Right atrium auricular region (tissue), 2 donors: ENCODE measurements at regions not wholly inside any gene's neighbourhood (a gene's known extent, or its start where the extent isn't known, plus 50 kb on each side); places are given as distances from the start of the nearest gene placed in this dataset.

ENCODE experiments used
- DNase-seq: peaks from one replicate; pipeline ENCODE4 v3.0.0-alpha.2; 2019; ENCODE audit warnings: low spot score
- H3K27ac ChIP-seq, 2 donors: fragments of 200-600 bp; sonication (generic); 1 replicate in 1 of 2; 2 replicates in 1 of 2; pipeline ENCODE4 v1.5.1; 2016 to 2019
- H3K27me3 ChIP-seq, 2 donors: fragments of 200-600 bp; sonication (generic); one replicate each; pipeline versions ENCODE4 v1.5.1 to v1.6.0; 2017 to 2019
- H3K36me3 ChIP-seq: fragments of 200-600 bp; sonication (generic); one replicate; pipeline ENCODE4 v1.5.1; 2016
- H3K4me1 ChIP-seq, 2 donors: fragments of 200-600 bp; sonication (generic); one replicate each; pipeline versions ENCODE4 v1.5.1 to v1.6.0; 2017 to 2019
- H3K4me3 ChIP-seq, 2 donors: fragments of 200-600 bp; sonication (generic); 1 replicate in 1 of 2; 2 replicates in 1 of 2; pipeline ENCODE4 v1.5.1; 2017 to 2019; ENCODE audit warnings: mild to moderate bottlenecking in 1 of 2, moderate library complexity in 1 of 2
- H3K9me3 ChIP-seq, 2 donors: fragments of 200-600 bp; sonication (generic); one replicate each; pipeline ENCODE4 v1.5.1; 2019
- CTCF ChIP-seq, 2 donors: fragments of 200-600 bp; sonication (generic); IDR thresholded peaks; one replicate each; pipeline ENCODE4 v1.5.1; 2019; ENCODE audit warnings: antibody characterized with exemption in 2 of 2

- no peak for DNase-seq
- H3K4me1 ChIP-seq = no peaks in the 10 kb centered on the region
- H3K27ac ChIP-seq = no peak overlapping the region
- H3K27me3 ChIP-seq = no peaks in the 10 kb centered on the region
- H3K4me3 ChIP-seq = no peak overlapping the region
- no peak for TF ChIP-seq CTCF (IDR thresholded peaks at IDR 0.05)
- H3K36me3 ChIP-seq = no peaks in the 10 kb centered on the region
- H3K9me3 ChIP-seq = no peaks in the 10 kb centered on the region
Observed at GRCh38 chr10:108230478-108231170, 1066.1 kb upstream of the SORCS1 start.

DNA sequence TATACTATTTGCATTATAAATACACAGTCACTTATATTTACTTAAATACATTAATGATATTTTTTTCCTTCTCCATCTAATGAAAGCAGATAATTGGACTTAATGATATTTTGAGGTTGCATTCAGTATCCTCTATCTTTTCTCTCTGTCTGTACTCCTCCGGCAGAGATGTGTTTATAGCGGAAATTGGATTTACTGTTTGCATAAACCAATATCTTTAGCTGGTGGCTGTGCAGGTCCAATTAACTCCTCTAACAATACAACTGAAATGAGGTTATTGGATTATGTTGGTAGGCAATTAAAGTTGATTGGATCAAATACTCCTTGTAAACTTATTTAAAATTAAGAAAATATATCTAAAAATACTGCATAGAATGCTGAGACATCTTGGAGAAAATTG, 1044.2 kb upstream of the SORCS1 start:
- DNase-seq = no peak
- Histone ChIP-seq H3K36me3 (no peaks in the 10 kb centered on the region), H3K4me3 (no peak overlapping the region), H3K9me3 (peaks cover 0 to 6% of the 10 kb centered on the region in 2 donors), H3K27me3 (no peaks in the 10 kb centered on the region), H3K27ac (no peak overlapping the region), H3K4me1 (no peaks in the 10 kb centered on the region)
- no peak for TF ChIP-seq CTCF (IDR thresholded peaks at IDR 0.05)

DNA sequence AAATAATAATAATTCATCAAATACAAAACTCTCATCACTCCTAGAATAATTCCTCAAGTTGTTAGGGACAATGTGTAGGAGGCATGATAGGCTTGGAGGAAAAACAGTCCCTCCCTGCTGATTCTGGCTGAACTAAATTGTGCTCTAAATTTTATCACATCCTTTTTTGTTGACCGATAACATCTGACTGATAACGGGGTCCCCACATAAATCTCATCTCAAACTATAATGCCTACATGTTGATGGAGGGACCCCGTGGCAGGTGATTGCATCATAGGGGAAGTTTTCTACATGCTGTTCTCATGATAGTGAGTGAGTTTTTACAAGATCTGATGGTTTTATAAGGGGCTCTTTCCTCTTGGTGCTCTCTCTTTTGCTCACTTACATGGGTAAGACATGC, 1043.5 kb upstream of the SORCS1 start:
- H3K27me3 ChIP-seq = no peaks in the 10 kb centered on the region
- TF ChIP-seq CTCF (IDR thresholded peaks at IDR 0.05) = no peak
- H3K27ac ChIP-seq = no peak overlapping the region
- DNase-seq = no peak
- no peaks in the 10 kb centered on the region for H3K36me3 ChIP-seq
- no peak overlapping the region for H3K4me3 ChIP-seq
- H3K9me3 ChIP-seq = peaks cover 0 to 6% of the 10 kb centered on the region in 2 donors
- H3K4me1 ChIP-seq = no peaks in the 10 kb centered on the region

- no peak for DNase-seq
- peak in 1 of 2 donors; percentile 40 for TF ChIP-seq CTCF (IDR thresholded peaks at IDR 0.05)
- H3K36me3 ChIP-seq = no peaks in the 10 kb centered on the region
- H3K9me3 ChIP-seq = no peaks in the 10 kb centered on the region
- H3K4me1 ChIP-seq = no peaks in the 10 kb centered on the region
- no peak overlapping the region for H3K27ac ChIP-seq
- no peaks in the 10 kb centered on the region for H3K27me3 ChIP-seq
- H3K4me3 ChIP-seq = no peak overlapping the region
Observed at GRCh38 chr10:108204528-108205305, 1040.2 kb upstream of the SORCS1 start.

GRCh38 chr10:108203905-108204527, 1039.5 kb upstream of the SORCS1 start:
- no peaks in the 10 kb centered on the region for H3K9me3 ChIP-seq
- TF ChIP-seq CTCF (IDR thresholded peaks at IDR 0.05) = no peak
- no peaks in the 10 kb centered on the region for H3K4me1 ChIP-seq
- H3K4me3 ChIP-seq = no peak overlapping the region
- no peaks in the 10 kb centered on the region for H3K36me3 ChIP-seq
- no peaks in the 10 kb centered on the region for H3K27me3 ChIP-seq
- no peak for DNase-seq
- H3K27ac ChIP-seq = no peak overlapping the region
